ENCODE measurements at regions not wholly inside any gene's neighbourhood (a gene's known extent, or its start where the extent isn't known, plus 50 kb on each side); places are given as distances from the start of the nearest gene placed in this dataset.

DNA sequence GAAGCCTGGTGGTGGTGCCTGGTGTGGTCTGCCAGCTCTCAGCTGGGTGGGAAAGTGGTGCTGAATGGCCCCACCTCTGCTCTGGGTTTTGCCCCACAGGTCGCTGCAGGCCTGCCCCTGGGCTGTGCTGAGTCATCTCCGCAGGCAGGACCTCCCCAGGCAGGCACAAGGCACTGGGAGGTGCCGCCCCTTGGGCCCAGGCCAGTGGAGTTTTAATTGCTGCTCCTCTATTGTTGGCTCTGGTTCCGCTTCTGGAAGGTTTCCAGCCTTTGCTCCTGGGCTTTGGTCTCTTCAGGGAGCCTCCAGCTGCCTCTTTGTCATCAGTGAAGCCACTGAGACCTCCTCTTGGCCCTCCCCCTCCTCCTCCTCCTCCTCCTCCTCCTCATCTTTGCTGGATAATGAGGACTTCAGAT, 180.3 kb upstream of the GRB10 start:
- no peak for DNase-seq

DNA sequence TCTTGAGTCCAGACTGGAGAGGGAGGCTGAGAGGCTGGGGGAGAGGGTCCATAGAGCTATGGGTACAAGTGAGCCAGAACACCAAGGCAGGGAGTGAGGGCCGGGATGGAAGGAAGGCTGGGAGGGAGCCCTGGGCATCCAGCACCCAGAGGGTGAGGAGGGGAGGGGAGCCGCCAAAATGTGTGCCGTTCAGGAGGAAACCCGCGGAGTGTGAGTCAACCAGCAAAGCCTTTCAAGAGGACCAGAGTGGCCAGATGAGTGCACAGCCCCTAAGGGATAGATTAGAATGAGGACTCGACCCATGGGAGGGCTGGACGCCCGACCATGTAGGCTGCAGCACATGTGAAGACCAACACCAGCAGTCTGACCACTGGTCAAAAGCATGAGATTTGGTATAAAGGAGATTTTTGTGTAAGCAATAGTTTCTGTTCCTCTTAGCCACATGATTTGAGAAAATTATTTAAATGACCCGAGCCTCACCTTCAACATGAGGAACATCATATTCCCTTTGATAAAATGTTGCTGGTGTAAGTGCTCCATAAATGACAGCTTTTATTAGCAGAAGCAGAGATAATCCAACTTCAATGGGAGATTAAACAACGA, 179.7 kb upstream of the GRB10 start:
- no peak for DNase-seq

DNA sequence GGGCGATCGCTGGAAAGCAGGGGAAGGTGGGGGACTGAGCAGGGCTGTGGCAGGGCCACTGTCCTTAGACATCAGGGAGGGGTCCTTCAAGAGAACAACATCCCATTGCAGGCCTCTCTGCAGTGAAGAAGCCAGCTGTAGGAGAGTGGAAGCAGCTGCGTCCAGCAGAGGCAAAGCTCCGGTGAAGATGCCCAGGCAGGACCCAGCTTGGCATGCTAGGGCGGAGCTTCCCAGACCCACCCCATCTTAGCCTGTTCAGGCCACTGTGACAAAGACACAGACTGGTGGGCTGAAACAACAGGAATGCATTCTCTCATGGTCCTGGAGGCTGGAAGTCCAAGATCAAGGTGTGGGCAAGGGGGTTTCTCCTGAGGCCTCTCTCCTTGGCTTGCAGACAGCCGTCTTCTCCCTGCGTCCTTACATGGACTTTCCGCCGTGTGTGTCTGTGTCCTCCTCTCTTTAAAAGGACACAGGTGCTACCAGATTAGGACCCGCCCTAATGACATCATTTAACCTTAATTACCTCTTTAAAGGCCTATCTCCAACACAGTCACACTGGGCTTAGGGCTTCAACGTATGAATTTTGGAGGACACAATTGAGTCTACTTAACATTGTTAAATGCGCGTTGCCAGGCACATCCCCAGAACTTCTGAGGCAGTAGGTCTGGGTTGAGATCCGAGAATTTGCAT, 178.1 kb upstream of the GRB10 start:
- DNase-seq: no peak

DNA sequence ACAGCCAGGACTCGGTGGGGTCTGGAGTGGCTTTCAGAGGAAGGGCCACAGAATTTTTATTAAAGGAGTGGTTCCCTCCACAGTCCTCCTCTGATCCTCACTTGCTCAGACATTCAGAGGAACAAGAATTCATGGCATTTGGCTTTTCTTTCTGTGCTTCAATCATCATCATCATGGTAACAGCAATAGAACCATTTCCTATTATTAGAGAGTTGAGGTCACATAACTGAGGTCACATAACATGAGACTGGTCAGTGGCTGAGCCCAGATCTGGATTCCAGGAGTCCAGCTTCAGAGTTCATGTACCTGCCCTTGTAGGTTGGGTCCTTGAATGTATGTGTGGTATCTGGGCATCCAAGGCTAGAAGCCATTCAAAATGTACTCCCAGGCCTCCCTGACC, 177.3 kb upstream of the GRB10 start:
- DNase-seq: no peak

DNA sequence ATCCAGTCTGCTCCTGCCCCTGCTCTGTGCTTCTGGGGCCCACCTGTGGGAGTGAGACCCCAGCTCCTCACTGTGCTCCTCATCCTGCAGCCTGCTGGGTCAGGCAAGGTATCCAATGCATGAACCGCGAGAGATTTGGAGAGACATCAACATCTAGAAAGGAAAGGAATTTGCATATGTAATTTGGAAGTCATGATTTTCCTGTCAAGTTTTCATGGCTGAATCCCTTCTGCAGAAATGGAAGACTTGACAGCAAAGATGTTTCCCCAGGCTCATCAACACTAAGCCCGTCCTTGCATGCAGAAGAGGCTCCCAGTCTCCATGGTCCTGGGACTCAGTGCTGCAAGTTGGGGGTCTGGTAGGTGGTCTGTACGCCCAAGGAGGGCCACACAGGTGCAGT, 176.9 kb upstream of the GRB10 start:
- no peak for DNase-seq

DNA sequence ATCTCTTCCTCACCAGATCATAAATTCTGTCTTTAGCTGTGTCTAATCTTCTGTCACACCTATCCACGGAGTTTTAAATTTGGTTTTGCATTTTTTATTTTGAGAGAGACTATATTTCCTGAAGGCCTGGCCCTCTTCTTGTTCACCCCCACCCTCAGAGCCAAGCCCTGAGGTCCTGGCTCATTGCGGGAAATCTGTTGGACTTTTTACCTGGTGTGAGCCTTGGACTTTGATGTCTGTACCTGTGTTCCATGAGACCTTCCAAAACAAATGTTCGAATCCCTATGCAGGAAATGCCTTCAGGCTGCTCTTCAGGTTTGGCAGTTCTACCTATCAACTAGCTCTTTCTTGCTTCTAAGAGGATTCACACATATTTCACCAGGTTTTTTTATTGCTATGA, 175.2 kb upstream of the GRB10 start:
- DNase-seq: no peak

DNA sequence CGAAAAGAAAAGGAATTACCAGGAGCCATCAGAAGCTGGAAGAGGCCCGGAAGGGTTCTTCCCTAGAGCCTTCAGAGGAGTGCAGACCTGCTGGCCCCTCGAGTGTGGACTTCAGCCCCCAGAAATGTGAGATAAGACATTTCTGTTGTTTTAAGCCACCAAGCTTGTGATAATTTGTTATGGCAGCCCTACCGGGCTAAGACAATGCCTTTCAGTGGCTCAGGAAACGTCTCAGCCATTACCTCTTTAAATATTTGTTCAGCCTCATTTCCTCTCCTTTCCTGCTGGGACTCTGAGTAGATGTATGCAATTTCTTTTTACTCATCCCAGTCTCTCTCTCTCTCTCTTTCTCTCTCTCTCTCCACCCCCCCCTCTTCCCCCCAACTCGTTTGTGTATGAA, 174.7 kb upstream of the GRB10 start:
- no peak for DNase-seq

DNA sequence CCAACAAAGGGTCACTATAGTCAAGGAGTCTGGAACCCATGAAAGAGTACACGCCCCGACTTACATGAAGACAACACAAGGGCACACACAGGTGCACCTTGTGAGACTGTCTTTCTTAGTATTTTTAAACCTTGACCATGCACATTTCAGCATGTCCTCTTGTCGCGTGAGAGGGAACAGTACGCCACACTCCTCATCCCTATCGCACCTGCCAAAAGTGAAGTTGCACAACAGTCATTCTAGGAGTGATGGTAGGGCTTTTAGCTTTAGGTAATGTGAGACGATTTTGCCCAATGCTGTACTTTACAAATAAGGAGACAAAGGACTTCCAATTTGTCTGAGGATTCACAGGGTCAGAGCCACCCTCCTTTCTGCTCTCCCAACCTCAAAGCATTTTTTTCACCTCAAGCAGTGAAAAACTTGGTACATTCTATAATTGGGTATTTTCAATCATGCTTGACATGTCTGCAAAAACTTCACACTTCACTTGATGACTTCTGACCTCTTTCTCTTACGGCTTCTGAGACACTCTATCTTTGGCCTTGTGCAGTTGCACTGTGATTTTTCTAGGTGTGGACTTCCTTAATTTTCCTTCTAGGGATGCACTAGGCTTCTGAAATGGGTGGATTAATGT, 173.9 kb upstream of the GRB10 start:
- DNase-seq: no peak

DNA sequence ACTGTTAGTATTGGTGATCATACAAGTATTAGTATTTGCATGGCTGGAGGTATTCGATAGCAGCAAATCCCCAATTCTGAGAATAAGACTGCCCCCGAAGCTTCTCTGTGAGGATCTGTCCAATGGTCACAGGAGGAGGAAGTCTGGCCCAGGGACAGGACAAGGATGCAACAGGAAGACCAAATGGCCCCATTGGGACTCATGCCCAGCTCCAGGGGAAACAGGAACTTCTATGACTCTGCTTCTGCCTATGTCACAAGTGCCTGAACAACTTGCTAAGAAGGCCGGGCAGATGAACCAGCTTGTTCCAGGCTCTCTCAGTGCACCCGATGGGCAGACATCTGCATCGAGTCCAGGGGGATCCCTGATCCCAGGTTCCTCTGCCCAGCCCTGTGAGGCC, 172.0 kb upstream of the GRB10 start:
- no peak for DNase-seq

DNA sequence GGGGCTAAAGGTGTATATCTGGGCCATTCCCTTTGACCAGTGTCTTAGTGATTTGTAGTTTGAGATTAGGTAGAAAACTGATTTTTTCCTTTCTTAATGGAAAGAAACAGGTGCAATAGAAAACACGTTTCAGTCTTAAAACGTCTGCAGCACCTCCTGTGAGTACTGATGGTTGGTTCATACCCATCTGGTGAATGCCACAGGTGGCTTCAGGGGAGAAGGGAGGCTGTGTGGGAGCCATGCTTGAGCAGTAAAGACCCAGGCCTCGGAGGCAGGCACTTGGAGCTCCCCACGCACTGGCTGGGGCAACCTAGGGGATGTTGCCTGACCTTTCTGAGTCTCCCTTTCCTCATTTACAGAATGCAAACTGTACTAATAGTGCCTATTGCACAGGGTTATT, 171.5 kb upstream of the GRB10 start:
- DNase-seq: no peak

DNA sequence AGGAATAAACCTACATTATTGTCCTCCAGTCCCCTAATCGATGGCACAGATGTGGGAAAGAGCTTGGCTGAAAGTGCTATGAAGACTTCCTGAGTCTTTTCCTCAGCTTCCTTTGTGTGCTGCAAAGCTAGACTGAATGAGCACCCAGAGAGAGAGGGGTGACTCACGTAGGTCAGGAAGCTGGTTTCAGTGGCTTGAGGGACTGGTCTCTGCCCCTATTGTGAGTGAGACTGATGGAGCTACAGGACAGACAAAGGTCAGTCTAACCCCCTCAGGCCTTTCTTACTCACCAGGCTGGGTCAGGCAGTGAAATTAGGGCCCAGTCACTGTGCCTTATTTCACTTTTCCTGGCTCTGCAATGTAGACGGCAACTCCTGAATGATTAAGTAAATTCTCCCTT, 171.1 kb upstream of the GRB10 start:
- no peak for DNase-seq

DNA sequence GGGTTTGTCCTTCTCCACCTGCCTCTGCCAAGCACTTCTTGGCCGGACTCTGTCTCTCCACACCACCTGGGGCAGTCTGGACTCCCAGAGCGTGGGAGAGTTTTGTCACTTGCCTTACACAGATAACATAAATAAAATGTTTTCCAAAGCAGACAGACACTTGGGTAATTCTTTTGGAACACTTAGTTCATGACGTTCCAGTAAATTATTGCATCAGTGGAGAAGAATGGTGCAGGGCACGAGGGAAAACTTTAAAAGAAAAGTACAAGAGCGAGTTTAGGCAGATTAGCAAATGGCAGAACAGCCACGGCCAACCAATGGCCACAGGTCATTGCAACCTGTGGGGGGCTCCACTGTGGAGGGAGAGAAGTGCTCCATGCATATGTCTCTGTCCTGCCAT, 170.6 kb upstream of the GRB10 start:
- no peak for DNase-seq

DNA sequence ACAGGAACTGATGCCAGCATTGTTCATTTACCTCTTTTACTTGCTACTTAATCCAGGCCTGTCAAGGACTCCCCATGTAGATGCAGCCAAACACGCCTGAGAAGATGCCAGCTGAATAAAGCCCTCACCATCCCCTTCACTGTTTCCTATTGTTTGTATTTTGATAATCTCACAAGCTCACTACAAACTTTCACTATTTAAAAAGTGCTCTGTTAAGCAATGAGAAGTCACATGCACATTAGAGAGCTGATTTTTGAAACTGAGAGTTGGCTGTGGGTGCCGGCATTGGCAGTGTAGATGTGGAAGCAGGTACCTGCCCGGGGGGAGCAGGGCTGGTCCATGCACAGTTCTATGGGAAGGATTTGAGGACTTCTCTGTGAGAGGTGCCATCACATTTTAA, 169.8 kb upstream of the GRB10 start:
- no peak for DNase-seq

DNA sequence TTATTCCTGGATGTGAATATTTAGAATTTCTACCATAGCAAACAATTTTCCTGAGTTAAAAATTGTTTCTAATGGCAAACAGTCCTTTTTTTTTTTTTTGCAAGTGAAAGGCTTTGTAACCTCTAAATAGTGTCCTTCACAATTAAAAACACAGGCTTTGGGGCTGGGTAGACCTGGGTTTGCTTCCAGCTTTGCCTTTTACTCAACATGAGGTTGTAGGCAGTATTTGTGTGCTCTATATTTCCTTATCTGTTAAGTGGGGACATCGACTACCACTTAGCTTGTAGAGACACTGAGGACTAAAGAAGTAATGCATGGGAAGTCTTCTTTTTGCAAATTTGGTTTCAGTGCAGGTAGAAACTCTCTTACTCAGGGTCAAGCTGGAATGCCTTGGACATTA, 169.4 kb upstream of the GRB10 start:
- DNase-seq: no peak

DNA sequence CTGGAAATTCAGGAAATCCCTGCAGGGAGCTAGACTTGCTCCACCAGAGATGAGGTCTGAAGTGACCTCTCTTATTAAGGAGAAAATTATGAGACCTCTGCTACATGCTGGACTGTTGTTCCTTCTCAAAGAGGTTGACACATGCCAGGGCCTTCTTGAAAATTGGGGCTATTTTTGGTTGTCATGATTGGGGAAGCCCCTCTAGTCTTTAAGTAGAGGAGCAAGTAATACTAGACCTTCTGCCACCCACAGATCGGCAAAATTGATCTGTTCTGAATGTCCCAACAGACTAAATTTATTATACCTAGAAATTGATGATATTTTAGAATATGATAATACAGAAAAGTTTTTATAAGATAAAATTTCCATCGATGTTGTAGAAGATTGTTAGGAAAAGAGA, 160.8 kb upstream of the GRB10 start:
- no peak for DNase-seq

DNA sequence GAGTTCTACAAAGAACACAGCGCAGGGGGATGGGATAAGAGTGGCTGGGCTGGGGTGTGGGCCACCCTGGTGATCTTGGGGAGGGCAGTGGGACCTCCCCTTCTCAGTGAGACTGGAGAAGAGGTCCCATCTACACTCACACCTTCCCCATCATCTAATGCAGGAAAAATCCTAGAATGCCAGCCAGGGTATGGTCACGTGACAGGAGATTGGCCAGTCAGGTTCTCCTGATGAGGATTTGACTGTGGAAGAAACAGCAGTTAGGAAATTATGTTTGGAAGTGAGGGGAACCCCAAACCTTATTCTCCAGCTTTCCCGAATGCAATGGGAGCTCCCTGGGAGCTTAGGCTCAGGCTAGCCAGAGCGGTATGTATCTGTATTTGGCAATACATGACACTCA, 158.8 kb upstream of the GRB10 start:
- no peak for DNase-seq

DNA sequence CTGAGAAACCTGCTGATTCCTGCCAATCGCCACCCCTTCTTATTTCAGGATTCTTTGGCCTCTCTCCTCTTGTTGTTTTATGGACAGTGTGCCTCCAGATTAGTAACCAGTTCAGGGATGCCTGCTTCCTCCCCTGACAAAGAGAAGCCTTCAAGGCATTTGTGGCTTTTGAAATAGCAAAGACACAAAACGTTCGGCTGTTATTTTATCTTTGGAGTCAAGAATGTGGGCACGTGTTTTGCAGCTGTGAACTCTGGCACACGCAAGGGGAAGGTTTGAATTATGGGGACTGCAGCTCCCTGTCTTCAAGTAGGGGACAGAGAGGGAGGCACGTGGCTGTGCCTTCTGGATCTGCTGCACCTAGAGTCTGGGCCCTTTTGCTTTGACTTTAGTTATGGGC, 157.9 kb upstream of the GRB10 start:
- no peak for DNase-seq

DNA sequence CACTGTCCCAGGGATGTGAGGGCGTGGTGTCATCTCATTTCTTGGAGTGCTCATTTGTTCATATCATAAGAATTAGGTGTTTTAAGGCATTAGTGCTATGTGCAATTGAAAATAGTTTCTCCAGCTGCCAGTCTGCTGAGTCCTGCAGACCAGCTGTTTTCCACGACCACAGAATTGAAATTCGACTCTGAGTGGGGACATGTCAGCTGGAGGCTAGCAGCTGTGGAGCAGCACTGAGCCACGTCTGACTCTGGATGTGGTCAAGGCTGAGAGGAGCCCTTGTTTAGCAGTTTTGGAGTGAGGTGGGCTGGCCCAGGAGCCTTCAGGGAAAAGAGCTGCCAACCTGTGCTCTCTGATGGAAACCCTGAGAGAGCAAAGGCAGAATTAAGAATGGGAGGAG, 156.3 kb upstream of the GRB10 start:
- no peak for DNase-seq

DNA sequence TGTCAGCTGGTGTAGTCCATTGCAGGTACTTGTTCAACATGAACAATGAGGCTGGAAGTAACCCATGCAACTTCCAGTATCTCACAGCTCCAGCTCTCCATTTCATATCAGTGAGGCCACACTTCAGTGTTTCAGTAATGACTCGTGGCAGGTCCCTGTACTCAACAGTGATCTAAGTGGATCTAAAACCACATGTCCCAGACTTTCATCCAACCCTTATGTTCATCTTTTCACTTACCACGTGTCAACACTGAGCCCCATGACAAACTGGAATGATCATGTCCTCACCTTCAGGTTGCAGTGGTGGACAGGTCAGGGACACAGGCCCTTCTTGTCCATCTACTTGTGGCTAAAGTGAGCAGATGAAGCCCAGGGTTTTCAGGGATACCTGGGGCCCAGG, 155.0 kb upstream of the GRB10 start:
- no peak for DNase-seq

DNA sequence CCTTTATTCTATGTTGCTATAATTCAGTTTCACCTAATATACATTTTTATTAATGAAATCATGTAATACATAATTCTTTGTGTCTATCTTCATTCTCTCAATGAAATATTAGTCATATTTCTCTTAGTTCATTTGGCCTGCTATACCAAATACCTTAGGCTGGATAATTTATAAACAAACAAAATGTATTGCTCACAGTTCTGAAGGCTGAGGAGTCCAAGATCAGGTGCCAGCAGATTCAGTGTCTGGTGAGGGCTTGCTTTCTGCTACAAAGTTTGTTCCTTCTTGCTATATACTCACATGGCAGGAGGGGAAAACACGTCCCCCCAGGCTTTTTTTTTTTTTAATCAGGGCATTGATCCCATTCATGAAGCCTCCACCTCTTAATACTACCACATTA, 143.4 kb upstream of the GRB10 start:
- DNase-seq: no peak

DNA sequence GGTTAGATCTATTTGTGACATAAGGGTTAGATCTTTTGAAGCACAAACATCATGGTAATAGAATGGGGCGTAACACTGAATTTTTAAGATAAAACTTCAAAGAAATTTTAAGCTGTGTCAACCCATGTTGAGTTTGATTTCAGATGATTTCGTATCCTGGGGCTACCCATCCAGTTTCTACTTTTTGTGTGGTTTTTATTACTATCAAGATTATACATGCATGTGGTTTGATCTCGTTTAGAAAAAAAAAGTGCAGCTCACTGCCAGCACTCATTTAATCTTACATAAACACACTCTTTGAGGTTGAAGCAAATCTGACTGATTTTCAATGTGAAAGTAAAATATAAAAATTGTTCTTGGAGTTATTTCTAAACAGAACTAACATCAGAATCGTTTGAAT, 140.8 kb upstream of the GRB10 start:
- DNase-seq: no peak

DNA sequence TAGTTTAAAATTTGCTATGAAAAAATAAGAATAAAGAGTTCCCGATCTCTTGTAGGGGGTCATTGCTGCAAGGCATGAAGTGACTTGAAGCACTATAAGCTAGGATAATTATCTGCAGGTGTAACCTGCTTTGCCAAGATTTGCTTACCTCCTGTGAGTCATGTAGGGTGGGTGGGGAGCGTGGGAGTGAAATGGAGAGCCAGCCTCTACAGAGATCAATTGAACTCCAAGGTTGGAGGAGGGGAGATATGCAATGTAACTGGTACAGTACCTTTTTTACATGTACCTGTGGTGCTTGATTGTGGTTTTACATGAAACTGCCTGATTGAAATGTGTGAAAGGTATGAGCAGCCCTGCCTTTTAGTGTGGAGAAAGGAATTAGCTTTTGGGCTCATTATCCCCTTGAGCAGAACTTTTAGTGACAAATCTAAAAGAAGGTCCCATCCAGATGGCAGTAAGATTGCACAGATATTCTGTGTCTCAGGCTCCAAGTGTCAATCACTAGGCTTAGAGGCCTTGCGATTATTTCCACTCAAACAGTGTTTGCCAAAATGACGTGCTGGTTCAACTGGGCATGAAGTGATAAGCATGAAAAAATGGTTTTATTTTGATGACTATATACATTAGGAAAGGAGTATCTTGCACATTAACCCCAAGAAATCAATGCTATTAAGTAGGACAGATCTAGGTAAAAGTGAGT, 138.6 kb upstream of the GRB10 start:
- no peak for DNase-seq

DNA sequence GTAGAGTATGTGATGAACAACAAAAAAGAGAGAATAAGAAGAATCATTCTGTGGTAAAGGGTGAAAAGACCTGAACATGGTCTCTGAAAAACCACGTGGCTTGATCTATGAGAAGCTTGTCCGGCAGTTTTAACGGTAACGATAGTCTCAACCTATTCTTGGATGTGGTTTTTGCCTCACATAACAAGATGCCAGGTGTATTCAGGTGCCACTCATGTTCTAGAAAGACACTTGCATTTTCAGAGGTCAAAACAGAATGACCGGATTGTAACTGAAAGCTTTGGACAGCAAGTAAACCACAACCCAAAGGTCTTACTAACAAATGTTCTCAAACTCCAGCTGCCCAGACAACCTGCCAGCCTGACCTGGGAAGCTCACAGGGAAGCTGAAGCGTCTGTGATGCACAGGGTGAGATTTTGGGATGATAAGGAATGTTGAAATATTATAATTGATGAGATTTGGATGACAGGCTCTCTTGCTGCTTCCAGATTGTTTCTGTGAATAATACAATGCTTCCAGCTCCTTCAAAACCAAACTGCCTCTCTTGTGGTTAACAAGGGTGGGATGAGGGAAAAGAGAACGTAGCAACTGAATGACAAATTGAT, 137.4 kb upstream of the GRB10 start:
- DNase-seq: no peak

DNA sequence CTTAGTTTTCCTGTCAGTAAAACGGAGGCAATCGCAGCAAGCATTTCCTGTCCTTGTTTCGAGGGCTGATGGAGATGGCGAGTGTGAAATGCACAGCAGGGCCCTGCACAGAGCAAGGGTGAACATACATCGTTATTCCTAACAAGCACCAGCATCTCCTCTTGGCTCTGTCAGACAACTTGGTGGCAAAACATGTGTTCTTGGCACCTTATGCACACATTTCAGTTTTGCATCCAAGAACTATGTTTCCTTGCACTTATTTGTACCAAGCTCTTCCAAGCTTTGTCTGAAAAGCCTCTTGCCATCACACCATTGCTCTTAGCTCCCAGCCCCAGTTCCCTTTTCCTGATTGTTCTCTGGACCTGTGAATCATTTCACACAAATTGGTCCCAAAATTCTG, 132.9 kb upstream of the GRB10 start:
- no peak for DNase-seq
